Stimulated activated CD4-positive, alpha-beta T cell treated with anti-CD3 and anti-CD28 coated beads, Interleukin-1b, Interleukin-23, amount 100 ng/mL, for 24 hours (primary cell): ENCODE measurements at regions not wholly inside any gene's neighbourhood (a gene's known extent, or its start where the extent isn't known, plus 50 kb on each side); places are given as distances from the start of the nearest gene placed in this dataset.
"Not testable (repeated sequence)": the region's sequence is repeated elsewhere in the genome, so short reads cannot be mapped to it uniquely, and the experiment has no call there.

ENCODE experiments used
- DNase-seq, 4 experiments: peaks; one replicate each; pipeline ENCODE4 v3.0.0-alpha.2; 2020; ENCODE audit warnings: low read depth in 4 of 4, low spot score in 1 of 4

GRCh38 chr1:187790724-187791123, 962.0 kb downstream of the PLA2G4A start:
- DNase-seq, result no peak

- no peak for DNase-seq
Measured at GRCh38 chr1:187794561-187794960, 965.8 kb downstream of the PLA2G4A start.

DNA sequence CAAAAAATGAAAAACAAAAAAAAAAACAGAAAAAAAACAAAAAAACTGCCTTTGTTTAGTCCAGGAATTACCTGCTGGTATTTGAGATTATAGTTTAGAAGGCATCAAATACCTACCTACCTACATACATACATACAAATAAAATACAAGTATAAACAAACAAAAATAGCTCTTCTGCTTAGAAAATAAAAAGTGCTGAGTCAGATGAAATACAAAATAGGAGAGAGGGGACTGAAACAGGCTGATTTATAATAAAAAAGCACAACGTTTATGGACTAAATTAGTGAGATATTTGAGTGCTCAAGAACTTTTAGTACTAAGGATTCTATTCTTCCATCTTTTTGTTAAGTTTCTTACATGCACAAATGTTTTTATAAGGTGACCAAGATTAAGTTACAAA, 980.8 kb downstream of the PLA2G4A start:
- no peak for DNase-seq

- no peak for DNase-seq
Measured at GRCh38 chr1:187816646-187817045, 987.9 kb downstream of the PLA2G4A start.

- no peak for DNase-seq
Measured at GRCh38 chr1:187817782-187818181, 989.0 kb downstream of the PLA2G4A start.

DNA sequence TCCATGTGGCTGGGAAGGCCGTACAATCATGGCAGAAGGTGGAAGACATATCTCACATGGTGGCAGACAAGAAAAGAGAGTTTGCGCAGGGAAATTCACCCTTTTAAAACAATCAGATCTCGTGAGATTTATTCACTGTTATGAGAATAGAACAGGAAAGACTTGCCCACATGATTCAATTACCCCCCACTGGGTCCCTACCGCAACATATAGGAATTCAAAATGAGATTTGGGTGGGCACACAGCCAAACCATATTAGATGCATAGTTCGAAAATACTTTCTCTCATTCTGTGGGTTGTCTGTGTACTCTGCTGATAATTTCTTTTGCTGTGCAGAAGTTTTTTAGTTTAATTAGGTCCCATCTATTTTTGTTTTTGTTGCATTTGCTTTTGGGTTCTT, 990.3 kb downstream of the PLA2G4A start:
- DNase-seq, result no peak

DNA sequence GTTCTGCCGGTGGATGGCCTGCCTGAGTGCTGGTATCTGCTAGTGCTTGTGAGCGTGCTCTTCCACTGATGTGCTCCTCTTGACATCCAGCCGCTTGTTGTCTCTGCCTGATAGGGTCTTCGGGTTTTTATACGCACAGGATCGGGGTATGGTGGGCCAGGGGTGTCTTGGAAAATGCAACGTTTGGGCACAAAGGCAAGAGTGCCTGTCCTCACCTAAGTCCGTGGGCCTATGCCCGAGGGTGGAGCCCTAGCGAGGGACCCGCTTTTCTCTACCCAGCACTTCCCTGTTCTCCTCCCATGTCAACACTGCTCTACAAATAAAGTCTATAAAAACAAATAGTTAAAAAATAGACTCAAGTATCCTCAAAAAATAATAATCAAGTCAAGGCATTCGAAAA, 1007.8 kb downstream of the PLA2G4A start:
- no peak for DNase-seq

DNA sequence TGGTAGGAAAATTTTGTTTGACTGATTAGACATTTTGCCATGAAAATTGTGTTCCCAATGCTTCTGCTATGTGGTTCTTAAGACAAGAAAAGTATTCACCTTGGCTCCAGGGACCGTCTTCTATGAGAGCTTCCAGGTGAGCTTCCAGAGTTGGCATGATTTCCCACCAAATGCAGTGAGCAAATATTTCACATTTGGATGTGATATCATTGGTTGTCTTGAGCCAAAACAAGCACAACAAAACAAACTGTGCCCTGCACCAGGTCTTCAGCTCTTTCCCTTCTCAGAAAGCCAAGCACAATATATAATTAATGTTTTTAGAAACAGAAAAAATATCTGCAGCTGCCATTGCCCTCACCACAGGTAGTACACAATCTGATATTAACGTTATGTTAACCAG, 1009.0 kb downstream of the PLA2G4A start:
- no peak for DNase-seq

DNA sequence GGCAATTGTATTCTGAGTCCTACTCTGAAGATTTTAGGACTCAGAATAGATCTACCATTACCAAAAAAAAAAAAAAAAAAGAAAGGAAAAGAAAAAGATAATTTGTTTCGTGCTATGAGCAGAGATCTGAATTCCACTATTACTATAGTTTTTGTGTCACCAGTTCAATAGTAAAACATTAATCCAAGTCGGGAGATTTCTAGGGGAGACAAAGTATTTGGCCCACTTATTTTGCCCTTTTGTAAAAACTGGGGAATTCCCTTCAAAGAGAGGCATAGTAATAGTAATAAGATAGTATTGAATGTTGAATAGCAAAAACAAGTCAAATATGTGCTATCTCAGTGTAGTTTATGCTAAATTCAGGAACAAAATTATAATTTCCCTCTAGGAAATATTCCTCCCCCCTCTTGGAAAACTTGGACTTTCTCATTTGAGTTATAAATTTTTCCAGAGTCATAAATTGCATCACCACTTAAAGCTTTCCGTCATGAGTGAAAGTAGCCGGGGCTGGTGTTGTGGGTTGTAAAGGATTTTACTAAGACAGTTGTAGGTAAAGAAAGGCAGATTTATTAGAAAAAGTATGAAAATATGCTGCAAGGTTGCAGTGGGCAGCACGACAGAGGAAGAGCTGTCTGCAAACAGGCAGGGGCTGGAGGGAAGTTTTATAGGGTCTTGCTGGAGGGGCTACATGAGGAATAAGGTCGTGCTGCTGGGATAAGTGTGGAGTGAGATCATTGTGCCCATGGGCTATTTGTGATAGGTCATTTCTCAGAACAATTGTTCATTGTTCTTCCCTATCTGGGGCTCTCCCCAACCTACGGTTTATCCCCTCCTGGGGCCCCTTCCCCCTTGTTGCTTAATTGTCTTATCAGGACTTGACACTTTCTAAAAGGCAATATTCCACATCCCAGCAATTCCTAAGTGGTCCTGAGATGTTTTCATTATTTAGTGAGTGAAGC, 1009.9 kb downstream of the PLA2G4A start:
- no peak for DNase-seq

GRCh38 chr1:187839873-187840272, 1011.1 kb downstream of the PLA2G4A start:
- DNase-seq, result no peak

DNA sequence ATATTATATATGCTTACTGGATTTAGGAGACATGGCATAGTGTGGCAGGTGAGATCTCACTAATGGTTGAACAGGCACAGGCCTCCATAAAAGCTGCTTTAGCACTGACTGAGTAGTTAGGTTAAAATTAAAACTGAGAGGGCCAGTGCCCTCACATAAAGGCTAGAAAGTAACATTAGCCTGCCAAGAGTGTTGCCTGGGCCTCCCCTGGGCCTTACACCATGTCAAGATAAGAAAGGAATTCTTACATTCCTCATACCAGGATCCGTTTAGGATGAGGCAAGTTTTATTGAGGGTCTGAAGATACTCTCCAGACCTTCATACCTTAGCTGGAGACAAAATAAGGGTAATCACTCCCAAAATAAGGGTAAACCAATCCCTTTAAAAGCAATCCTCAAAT, 1011.8 kb downstream of the PLA2G4A start:
- no peak for DNase-seq

- no peak for DNase-seq
Measured at GRCh38 chr1:187842406-187843165, 1013.8 kb downstream of the PLA2G4A start.

DNA sequence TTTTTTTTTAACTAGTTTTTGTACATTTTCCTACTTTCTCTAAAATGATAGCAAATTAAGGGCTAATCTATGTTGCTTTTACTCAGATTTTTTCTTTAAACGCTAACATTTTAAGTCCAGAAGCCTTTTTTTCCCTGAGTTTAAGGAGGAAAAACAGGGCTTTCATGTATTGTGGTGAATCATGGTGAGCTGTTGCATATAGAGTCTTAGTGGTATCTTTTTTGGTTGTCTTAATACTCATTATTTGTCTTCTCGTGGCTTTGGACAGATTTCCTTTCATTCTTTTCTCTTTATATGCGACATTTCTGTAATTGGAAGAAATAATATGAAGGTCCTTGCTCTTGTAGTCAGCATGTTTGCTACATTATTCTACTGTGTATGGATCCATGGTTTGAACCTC, 1015.6 kb downstream of the PLA2G4A start:
- DNase-seq, result no peak

DNA sequence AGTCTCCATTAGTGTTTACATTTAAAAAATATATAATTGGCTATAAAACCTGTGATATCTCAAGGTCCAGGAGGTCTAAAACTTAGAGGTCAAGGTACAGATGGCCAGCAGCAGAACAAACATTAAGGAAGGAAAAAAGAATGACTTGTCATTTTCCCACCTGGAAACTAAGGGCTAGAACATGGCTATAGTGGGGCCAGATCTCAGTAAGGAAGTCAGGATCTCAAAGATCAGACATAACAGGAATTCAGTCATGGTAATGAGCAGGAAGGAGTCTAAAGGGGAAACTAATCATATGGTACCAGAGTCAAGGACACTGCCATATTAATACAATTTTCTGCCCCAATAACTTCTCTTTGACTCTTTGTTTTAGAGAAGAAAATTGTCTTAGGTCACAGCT, 1018.8 kb downstream of the PLA2G4A start:
- DNase-seq, result no peak

DNA sequence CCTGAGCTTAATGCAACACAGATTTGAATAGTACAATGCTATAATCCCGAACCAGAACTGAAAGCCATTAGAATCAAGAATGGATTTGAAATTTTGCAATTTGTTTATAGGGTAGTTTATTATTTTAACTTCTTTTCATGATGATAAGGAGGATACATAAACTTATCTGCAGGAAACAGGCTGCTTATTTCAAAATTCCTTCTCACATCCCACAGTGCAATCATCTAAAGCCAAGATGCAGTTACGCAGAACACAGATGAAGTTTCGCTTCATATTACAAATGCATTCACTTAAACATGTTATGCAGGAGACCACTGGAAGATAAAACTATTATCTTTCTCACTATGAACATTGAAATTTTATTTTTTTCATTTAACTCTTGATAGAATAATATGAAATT, 1019.6 kb downstream of the PLA2G4A start:
- no peak for DNase-seq

- DNase-seq, result not testable (repeated sequence)
Measured at GRCh38 chr1:187850146-187850545, 1021.4 kb downstream of the PLA2G4A start.

DNA sequence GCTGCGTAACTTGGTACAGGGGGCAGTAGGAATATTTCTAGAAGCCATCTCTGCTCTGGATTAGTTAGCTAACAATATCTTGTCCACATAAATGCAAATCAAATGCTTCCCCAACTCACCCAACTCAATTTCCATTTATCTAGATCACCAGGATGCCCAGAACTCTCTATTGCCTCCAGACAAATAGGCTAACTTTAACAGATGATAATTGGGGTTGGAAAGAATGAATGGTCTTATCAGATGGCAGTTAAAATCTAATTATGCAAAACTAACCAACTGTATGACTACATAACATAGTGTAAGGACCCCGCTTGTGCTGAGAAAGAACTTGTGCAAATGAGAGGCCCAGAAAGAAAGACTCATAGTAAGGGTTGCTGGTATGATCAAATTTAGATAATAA, 1024.8 kb downstream of the PLA2G4A start:
- no peak for DNase-seq

DNA sequence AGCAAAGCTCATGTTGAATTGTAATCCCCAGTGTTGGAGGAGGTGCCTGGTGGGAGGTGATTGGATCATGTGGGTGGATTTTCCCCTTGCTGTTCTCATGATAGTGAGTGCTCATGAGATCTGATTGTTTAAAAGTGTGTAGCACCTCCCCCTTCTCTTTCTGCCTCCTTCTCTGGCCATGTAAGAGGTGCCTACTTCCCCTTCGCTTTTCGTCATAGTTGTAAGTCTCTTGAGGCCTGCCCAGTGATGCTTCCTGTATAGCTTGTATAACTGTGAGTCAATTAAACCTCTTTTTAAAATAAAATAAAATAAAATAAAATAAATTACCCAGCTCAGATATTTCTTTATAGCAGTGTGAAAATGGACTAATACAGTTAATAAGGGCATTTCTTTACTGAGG, 1025.7 kb downstream of the PLA2G4A start:
- DNase-seq, result no peak

GRCh38 chr1:187862506-187862905, 1033.8 kb downstream of the PLA2G4A start:
- DNase-seq, result no peak

- no peak for DNase-seq
Measured at GRCh38 chr1:187870552-187870951, 1041.8 kb downstream of the PLA2G4A start.

DNA sequence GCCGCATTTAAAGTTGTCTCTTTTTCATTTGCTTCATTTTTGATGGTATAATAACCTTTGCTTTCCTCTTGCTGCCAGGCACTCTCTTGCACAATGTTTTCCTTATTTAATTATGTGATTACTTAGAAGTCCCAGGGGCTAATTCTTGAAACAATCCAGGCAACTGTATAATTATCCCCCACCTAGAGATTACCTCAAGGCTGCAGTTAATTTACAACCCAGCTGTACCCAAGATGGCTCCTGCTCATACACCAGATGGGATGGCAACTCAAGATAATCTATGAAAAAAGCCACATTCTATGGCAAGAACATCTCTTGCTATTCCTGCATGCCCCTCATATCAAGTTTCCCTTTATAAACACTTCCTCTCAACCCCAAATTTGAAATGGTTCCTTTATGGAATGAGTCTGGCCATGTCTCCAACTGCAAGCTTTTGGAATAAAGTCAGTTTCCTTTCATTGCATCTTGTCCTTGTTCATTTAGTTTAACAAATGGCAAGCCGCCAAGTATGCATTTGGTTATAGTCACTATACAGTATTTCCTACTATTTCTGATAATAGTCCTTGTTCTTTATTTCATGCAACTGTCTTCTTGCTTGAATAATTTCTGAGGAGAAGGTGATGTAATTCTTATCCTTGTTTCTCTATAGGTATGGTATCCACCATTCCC, 1042.6 kb downstream of the PLA2G4A start:
- DNase-seq, result no peak

DNA sequence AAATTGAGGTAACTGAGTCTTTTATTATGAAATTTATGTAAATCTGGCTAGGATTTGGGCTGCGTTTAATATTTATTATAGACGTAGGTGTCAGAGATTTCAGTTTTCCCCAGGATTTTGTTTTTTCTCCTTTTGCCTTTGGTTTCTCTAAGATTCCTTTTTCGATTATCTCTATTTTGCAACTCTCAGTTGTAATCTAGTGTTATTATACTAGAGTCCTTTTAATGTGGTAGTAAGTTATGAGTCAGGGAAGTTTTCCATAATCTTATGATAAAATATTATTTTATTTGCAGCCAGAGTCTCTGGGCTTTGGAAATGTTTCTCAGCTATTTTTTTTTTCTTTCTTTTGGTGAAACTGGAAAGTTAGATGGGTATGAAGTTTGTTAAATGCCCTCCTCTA, 1043.8 kb downstream of the PLA2G4A start:
- no peak for DNase-seq
